NCI-H1105 treated with DMSO at 0.1 percent for 48 hours (cell line): ENCODE measurements at regions not wholly inside any gene's neighbourhood (a gene's known extent, or its start where the extent isn't known, plus 50 kb on each side); places are given as distances from the start of the nearest gene placed in this dataset.
"Not testable (repeated sequence)": the region's sequence is repeated elsewhere in the genome, so short reads cannot be mapped to it uniquely, and the experiment has no call there.

Experiments
- DNase-seq: peaks from one replicate; lab custom pipeline; 2025; lab: John Stamatoyannopoulos, UW

DNA sequence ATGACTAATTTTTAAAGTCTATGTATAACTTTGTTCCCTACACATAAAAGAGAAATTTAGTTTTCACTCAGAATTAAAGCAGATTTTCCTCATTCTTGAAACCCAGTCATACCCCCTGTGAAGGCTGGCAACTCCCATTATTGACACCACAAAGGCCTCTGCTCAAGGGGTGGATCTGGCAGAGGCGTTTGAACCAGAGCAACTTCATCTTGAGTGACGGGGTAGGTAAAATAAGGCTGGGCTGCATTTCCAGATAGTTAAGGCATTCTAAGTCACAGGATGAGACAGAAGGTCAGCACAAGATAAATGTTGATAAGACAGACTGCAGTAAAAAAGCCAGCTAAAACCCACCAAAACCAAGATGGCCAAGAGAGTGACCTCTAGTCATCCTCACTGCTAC lies 177.2 kb upstream of the OR13F1 start:
- DNase-seq: no peak

DNA sequence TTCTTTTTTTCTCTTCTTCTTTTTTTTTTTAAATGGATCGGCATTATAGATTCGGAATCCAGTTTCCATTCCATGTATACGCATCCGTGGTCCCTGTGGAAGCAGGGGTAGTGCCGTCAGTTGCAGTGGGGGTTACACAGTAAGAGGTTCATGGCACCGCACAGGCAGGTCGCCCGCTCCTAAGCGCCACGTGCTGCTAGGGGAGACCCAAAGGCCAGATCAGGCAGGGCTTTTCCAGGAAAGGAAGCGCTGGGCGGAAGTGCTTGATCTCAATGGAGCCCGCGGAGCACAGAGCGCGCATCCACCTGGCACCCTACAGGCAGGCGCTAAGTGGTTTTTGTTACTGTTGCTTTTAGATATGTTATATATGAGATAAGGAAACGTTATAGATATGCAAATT lies 174.8 kb upstream of the OR13F1 start:
- DNase-seq: no peak

DNA sequence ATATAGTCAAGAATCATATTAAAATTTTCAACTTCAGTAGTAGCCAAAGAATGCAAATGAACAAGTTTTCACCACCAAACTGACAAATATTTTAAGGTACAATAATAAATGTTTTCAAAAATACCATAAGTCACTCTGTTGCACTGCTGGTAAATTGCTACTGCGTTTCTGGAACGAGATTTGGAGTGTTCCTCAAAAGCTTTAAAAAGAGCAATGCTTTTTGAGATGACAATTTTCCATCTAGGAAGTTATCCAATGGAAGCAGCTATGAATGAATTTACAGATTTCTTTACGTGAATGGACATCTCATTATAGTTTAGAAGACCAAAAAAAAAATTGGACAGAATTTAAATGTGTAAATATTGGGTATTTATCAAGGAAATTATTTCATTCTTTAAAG lies 173.2 kb upstream of the OR13F1 start:
- no peak for DNase-seq

DNA sequence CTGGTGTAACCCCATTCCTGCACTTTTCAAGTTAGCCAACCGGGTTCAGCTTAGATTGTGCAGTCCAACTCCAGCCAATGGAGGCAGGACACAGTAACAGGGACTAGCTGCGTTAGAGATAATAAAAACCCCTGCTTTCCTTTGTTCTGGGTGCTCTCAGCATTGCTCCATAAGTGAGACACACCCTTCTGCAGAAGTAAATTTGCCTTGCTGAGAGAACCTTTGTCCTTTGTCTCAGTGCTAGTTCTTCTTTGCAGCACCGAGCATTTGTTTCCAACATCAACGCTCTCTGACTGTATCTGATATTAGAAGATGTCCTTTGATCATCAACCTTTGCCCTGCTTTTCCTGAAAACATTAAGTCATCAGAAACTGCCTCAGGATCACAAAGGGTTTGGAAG lies 169.5 kb upstream of the OR13F1 start:
- no peak for DNase-seq

DNA sequence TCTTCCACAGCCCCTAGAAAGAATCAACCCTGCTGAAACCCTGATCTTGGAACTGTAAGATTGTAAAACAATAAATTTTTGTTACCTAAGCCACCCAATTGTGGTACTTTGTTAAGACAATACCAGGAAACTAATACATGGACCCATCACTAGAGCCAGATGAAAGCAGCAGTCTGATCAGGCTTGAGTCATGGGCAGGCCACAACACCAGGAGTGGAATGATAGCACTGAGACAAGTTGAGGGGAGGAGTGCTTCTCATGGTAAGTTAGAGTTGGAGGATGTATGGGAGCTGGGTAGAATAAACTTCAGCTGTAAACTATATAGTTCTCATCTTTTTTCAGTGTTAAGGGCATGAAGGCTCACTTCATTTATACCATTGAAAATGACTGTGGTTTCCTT lies 164.4 kb upstream of the OR13F1 start:
- DNase-seq: no peak

DNA sequence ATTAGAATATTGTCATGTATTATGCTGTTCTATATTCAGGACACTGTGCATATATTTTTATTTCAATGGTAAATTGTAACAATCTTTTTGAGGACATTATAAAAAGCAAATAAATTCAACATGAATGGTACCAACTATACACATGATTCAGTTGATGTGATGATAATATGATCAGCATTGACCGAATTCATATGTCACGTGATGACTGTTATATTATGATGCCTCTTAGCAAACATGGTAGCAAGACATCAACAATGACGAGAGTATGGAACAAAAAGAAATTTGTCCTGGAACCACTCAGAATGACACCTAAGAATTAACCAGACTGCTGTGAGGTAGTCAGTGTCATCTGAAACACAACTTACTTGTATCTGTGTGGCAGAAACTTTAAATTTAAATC lies 161.5 kb upstream of the OR13F1 start:
- no peak for DNase-seq

DNA sequence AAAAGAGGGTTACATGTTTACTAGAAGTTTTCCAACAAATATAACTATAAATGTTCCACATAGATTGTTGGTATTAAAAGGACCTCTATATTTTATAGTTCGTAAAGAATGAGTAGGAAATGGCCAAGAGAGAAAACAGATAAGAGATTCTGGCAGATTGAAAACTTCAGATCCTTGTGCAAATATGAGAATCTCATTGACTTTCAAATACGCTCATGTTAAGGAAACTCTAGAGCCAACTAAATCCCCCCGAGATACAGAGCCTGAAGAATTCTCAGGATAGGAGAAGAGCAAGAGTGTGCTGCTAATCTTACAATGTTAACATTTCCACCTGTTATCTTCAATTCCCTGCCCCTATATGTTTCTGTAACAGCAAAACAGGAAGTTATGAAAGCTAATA lies 159.0 kb upstream of the OR13F1 start:
- DNase-seq: no peak

DNA sequence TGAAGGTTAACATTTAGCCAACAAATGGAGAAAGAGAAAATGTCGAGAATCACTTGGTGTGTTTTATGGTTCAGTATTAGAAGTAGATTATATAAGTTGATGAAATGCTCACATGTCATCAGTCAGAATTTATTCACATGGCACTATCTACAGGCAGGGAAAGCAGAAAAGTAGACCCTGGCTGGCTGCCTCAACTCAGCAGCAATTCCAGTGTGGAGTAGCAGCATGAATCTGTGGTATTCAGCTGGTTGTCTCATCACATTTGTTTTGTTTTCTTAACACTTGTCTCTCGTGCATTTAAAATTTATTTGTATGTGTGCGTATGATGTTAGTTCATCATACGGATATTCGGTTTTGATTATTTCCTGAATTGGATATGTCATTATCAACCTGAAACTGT lies 153.5 kb upstream of the OR13F1 start:
- DNase-seq: no peak

DNA sequence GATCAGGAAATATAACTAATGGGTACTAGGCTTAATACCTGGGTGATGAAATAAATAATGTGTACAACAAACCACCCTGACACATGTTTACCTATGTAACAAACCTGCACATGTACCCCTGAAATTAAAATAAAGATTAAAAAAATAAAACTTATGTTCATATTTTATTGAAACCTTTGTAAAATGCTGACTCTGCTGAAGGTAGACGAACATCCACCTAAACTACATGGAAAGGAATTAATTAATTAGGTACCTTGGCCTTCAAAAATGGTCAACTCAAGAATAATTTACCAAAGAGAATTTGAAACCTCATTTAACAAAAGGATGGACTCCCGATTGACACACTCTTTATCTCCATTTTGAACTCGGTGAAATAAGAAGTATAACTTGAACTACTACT lies 152.3 kb upstream of the OR13F1 start:
- DNase-seq: no peak

DNA sequence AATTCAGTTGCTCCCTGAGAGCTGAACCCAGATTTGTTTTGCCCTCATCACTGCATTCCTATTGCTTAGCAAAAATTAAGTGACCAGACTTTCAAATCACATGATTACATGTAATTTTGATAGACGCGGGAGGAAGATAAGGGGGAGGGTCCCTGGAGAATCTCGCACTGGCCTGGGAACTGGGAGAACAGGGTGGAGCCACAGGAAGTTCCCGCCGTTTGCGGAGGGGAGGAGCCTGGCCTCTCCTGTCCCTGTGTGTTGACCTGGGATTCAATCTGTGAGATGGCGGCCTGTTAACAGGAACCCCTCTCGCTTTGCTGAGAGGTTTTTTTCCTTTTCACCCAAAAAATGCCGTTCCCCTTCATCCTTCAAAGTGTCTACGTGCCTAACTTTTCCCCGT lies 142.9 kb upstream of the OR13F1 start:
- DNase-seq: no peak

DNA sequence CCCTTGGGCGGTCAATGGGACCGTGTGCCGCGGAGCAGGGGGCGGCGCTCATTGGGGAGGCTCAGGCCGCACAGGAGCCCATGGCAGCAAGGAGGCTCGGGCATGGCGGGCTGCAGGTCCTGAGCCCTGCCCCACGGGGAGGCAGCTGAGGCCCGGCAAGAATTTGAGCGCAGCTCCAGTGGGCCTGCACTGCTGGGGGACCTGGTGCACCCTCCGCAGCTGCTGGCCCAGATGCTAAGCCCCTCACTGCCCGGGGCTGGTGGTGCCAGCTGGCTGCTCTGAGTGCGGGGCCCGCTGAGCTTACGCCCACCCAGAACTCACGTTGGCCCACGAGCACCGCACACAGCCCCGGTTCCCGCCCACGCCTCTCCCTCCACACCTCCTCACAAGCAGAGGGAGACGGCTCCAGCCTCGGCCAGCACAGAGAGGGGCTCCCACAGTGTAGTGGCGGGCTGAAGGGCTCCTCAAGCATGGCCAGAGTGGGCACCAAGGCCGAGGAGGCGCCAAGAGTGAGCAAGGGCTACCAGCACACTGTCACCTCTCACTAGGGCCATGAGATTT lies 141.1 kb upstream of the OR13F1 start:
- no peak for DNase-seq

DNA sequence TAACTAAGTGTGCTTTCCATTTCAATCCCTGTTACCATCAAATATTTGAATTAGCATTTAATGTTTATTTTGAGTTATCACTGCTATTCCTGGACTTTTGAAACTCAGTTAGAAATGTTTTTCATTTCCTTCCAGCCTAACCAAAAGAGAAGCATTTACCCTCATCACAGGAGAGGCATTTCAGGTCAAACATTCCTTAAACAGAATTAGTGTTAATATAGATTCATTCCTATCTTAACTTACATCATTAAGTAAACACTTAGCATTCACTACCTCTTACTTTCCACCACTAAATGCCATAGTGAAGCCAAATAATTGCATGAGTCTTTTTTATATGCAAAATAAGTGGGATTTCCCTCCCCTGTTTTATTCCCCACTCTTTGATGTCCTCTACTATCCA lies 136.6 kb upstream of the OR13F1 start:
- DNase-seq: no peak

DNA sequence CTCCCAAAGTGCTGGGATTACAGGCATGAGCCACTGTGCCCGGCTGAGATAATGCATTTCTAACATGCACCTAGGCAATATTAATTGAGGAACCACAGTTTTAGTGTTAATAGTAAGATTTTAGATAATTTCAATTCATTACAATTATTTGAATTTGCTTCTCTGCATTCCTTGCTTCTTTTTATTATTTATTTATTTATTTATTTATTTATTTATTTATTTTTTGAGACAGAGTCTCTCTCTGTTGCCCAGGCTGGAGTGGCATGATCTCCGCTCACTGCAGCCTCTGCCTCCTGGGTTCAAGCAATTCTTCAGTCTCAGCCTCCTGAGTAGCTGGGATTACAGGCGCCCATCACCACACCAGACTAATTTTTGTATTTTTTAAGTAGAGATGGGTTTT lies 135.7 kb upstream of the OR13F1 start:
- DNase-seq: not testable (repeated sequence)

DNA sequence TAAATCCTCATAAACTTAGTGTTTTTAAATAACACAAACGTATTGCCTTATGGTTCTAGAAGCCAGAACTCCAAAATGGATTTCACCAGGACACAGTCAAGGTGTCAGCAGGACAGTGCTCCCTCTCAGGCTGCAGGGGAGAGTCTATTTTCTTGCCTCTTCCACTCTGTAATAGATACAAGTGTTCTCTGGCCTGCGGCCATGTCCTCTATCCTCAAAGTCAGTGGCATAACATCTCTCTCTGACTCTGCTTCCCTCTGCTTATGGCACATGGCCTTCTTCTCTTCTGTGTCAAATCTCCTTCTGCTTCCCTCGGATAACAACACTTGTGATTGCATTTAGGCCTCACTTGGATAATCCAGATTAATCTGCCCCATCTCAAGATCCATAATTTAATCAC lies 129.4 kb upstream of the OR13F1 start:
- no peak for DNase-seq

DNA sequence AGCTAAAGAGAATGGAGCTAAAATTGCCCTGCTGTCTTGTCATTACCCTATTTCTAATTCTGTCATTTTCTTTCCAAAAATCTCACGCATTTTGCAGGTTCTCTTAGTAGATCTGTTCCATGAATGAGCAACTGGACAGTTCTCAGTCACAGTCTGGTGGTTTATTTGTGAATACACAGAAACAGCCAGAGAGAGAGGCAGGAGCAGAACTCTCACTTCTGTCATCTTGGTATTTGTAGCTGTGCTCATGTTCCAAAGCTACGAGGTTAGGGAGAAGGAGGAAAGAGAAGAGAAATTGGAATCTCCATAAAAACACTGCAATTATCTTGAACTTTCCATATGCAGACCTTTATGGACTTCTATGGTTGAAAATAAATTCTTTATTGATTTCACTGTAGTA lies 118.0 kb upstream of the OR13F1 start:
- no peak for DNase-seq

DNA sequence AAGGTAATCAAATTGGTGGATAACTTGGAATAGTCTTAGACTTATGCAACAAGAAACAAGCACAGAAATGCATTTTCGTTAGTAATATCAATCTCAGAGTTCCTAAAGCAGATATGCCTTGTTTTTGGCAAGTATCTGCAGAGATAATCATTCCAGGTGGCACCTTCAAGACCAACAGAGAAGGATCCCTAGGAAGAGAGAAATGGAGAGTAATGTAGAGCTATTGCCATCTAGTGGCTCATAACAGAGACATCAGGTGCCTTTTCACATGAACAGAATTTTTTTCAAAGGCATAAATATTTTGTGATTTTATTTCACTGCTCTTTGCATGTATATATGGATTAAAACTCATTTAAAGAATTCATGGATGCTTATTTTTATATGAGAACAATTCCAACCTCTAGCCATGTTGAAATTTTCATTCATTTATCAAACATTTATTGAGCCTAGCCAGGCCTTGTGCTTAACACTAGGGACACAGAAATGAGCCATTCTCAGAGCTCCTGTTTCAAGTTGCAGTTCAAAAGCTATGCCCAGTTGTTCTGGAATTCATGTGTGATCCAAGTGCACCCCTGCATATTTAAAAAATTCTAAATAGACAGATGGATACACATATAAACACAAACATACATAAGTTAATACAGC lies 117.5 kb upstream of the OR13F1 start:
- peak; percentile 81 for DNase-seq

DNA sequence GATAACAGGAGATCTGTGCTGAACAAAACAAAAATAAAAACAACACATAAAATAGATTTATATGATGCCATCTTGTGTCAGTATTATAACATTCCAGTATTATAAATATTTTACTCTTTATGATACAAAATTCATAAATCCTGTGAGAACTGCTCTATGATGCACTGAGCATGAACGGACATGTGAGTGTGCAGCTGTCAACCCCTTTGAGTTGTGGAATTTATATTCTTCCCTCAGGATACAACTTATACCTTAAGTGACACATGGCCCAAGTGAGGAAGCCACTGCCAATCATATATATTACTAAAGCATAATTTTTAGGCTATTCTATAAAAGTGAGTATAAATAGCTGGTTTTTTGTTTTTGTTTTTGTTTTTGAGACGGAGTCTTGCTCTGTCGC lies 116.0 kb upstream of the OR13F1 start:
- no peak for DNase-seq

DNA sequence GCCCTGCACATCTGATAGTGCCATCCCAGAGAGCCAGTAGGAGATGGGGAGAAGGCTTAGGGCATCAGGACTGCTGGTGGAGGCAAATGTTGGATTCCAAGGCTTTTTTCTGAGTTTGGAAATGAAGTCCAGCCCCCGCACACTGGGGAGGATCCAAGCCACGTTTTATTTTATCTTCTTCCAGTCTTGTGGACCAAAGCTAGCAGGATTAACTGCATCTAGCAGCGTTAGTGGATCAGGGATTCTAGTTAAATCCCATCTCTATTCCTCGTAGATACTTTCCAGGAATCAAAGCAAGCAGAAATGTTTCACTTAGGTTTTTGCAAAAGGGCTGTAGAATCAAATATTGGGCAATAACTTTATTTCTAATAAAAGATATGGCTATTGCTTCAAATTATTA lies 114.7 kb upstream of the OR13F1 start:
- DNase-seq: no peak

DNA sequence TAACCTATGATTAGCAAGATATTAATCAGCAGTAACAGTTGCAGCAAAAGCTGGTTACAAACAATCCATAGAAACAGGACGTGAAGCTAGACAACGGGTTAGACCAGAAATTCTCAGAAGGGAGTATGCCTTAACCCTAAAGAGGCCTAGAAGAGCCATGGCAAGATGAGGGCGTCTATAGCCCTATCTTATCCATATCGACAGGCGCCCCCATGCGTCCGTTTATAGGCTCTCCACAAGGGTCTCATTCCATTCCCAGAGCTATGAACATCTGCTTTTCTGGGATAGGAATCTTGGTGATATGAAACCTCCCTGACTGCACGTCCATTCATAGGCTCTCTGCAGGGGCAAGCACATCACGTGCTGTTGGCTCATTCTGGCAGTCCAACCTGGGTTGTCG lies 109.2 kb upstream of the OR13F1 start:
- DNase-seq: not testable (repeated sequence)

DNA sequence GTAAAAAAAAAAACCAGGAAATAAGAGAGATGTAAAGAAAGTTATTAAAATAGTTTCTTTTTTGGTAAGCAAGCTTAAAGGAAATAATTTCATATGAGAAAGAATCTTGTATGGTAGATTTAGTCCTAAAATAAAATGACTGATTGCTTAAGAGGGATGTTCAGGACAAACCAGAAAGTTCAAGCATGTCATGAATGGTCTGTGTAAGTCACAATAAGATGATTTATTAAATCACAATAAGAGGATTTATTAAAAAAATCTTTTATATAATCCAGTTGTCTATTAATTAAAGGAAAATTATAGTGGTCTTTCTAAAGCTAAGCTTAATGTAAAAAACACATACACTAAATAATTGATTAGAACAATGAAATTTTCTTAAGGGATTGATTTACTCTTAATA lies 91.8 kb upstream of the OR13F1 start:
- DNase-seq: no peak

DNA sequence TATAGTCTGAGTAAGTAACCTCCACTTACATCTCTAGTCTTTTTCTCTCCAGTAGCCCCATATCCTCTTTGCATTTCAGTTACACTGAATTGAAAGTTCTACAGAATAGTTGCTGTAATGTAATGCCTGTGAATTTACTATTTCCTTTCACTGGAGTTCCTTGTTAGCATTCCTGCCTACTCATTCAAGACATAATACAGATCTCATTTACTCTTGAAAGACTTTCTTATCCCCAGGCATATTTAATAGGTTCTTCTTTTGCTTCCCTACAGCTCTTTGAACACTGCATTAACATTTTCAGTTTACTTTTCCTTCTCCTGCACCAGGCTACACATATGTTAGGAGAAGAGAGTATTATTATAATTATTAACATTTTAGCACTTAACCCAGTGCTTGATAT lies 87.6 kb upstream of the OR13F1 start:
- DNase-seq: no peak

DNA sequence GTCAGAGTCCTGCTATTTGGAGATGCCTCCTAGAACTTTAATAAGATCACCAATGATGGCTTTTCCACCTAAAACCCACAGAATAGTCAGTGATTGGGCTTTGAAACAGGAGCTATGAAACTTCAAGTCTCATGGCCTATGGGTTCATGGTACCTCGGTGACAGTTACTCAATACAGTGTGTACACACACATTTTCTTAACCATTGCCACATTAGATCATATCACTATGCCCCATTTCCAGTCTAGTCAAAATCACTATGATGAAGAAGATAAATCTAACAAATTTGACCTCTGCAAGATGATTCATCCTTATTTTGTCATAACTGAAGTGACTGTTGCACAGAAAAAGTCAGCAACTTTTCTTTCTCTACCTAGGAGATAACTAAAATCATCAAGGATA lies 86.8 kb upstream of the OR13F1 start:
- DNase-seq: no peak

DNA sequence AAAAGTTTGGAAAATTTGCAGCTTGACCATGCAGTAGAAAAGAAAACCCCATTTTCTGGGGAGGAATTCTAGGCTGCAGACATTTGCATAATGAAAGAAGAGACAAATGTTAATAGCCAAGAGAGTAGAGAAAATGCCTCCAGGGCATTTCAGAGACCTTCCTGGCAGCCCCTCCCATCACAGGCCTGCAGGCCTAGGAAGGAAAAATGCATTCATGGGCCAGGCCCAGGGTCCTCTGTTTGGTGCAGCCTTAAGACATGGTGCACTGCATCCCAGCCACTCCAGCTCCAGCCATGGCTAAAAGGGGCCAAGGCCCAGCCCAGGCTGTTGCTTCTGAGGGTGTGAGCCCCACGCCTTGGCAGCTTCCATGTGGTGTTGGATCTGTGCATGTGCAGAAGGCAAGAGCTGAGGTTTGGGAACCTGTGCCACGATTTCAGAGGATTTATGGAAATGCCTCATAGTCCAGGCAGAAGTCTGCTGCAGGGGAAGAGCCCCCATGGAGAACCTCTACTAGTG lies 75.0 kb upstream of the OR13F1 start:
- DNase-seq: no peak

DNA sequence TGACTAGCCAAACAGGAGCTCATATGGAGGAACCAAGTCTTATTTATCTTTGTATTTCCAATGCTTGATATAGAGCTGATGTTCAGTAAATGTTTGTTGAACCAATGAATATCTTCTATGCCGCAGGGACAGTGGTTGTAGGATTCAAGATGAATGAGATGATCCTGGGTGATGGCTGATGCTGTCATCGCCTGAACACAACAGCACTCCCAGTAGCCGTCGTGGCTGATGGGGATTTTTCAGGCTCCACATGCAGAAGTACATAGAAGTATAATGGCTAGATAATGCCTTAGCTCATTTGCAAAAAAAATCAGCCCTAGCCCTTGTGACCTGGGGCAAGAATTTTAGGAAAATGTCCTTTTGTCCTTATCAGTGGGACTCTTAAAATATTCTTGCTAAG lies 69.0 kb upstream of the OR13F1 start:
- DNase-seq: no peak
